Stimulated activated CD4-positive, alpha-beta T cell treated with anti-CD3 and anti-CD28 coated beads, Interleukin-15, amount 100 ng/mL, for 1 hour (primary cell): ENCODE measurements at regions not wholly inside any gene's neighbourhood (a gene's known extent, or its start where the extent isn't known, plus 50 kb on each side); places are given as distances from the start of the nearest gene placed in this dataset.
"Not testable (repeated sequence)": the region's sequence is repeated elsewhere in the genome, so short reads cannot be mapped to it uniquely, and the experiment has no call there.

ENCODE experiments used
- DNase-seq, 2 donors: peaks; one replicate each; pipeline ENCODE4 v3.0.0-alpha.2; 2020; ENCODE audit warnings: low read depth in 1 of 2, low spot score in 1 of 2

DNA sequence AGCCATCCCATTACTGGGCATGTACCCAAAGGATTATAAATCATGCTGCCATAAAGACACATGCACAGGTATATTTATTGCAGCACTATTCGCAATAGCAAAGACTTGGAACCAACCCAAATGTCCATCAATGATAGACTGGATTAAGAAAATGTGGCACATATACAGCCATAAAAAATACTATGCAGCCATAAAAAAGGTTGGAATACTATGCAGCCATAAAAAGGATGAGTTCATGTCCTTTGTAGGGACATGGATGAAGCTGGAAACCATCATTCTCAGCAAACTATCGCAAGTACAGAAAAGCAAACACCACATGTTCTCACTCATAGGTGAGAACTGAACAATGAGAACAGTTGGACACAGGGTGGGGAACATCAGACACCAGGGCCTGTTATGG, 151.5 kb downstream of the PLK2 start:
- DNase-seq: not testable (repeated sequence)

DNA sequence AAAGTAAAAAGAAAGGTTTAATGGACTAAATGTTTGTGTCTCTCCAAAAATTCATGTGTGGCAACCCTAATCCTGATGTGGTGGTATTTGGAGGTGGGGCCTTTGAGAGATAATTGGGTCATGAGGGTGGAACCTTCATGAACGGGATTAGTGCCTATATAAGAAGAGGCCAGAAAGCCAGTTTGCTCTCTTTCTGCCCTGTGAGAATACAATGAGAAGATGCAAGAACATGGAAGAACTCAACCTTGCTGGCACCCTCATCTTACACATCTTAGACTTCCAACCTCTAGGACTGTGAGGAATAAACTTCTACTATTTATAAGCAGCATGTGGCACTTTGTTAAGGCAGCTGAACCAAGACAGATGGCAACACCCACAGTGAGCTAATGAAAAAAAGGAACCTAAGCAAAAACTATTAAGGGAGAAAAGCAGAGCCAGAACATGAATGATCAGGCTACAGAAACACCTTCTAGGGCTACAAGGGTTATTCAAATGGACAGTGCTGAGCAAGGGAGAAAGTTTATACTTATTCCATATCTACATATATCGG, 159.5 kb downstream of the PLK2 start:
- no peak for DNase-seq

DNA sequence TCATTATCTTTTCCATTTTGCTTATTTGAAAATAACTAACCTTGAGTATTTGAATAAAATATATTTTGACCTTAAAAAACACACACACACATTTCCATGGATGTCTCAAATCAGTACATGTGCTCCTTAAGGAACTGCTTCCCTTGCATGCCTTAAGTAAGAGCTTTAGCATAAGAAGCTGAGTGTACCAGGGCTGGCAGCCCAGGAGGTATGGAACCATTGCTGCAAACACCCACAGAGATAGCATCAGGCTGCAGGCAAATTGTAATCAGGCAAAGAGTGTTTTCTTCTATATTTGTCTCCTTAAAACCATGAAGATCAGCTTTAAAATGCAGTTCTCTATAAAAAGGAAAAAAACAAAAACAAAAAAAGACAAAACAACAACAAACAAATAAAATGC, 160.6 kb downstream of the PLK2 start:
- no peak for DNase-seq

GRCh38 chr5:58294598-58295305, 165.1 kb downstream of the PLK2 start:
- DNase-seq: no peak

DNA sequence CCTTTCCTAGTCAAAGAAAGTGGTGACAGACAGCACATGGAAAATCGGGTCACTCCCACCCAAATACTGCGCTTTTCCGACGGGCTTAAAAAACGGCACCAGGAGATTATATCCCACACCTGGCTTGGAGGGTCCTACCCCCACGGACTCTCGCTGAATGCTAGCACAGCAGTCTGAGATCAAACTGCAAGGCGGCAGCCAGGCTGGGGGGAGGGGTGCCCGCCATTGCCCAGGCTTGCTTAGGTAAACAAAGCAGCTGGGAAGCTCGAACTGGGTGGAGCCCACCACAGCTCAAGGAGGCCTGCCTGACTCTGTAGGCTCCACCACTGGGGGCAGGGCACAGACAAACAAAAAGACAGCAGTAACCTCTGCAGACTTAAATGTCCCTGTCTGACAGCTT, 171.6 kb downstream of the PLK2 start:
- not testable (repeated sequence) for DNase-seq

DNA sequence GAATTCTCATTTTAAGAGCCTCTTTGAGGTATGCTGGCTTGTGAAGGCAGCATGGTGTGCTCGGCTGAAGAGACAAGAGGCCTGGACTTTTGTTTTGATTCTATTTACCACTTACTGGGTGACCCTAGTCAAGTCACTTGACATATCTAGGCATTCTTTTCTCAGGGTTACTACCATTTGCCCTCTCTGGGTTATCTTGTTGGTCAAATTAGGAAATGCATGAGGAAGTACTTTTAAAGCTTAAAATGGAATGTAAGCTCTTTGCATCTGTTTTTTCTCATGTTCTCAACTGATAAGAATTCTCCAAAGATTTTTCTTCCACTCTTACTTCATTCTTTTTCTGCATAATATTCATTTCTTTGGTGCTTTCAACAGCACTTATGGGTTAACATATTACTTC, 173.1 kb downstream of the PLK2 start:
- DNase-seq: no peak

DNA sequence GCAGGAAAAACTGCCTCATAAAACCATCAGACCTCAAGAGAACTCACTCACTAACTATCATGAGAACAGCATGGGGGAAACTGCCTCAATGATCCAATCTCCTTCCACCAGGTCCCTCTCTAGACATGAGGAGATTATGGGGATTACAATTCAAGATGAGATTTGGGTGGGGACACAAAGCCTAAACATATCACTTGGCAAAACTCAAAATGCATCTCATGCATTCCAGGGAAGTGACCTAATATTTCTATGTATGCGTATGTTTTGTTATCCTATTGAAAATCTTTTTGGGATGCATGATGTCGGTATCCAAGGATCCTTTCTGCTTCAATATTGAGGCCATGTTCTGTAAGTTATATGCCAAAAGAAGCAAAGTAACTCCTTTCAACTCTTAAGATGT, 174.0 kb downstream of the PLK2 start:
- DNase-seq: no peak

- no peak for DNase-seq
Measured at GRCh38 chr5:58284886-58285285, 175.0 kb downstream of the PLK2 start.

DNA sequence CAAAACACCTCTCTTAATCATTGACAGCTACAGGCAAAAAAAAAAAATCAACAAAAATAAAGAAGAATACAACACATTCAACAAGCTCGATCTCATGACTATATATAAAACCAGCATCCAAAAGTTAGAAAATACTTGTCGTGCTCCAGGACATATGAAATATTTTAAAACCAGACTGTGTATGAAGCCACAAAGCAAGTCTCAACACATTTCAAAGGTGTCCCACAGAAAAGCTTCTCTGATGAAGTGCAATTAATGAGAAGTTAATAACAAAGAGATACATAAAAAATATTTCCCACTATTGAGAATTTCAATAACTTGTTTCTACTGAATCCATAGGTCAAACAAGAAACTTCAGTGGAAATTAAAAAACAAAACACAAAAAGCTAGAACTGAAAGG, 178.7 kb downstream of the PLK2 start:
- DNase-seq: no peak

- DNase-seq: no peak
Measured at GRCh38 chr5:58279259-58279658, 180.6 kb downstream of the PLK2 start.

GRCh38 chr5:58276431-58276830, 183.5 kb downstream of the PLK2 start:
- no peak for DNase-seq

- no peak for DNase-seq
Measured at GRCh38 chr5:58275516-58275915, 184.4 kb downstream of the PLK2 start.

DNA sequence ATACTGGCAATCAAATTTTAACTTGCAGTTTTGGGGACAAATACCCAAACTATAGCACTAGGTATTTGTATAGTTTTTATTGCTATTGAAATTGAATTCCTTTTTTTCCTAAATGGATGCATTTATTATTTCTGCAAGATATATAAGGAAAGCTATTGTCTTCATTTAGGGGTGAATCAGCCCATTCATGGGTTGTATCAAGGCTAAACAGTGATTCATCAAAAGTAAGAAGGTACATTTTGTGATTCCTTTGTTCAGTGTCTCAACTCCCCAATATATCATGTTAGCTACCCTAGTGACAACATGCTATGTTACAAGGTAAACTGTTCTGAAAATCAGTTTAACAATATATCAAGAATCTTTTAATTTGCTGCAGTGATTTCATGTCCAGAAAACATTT, 185.7 kb downstream of the PLK2 start:
- DNase-seq: no peak

GRCh38 chr5:58273711-58274110, 186.2 kb downstream of the PLK2 start:
- DNase-seq: no peak

GRCh38 chr5:58268268-58268667, 191.6 kb downstream of the PLK2 start:
- no peak for DNase-seq

DNA sequence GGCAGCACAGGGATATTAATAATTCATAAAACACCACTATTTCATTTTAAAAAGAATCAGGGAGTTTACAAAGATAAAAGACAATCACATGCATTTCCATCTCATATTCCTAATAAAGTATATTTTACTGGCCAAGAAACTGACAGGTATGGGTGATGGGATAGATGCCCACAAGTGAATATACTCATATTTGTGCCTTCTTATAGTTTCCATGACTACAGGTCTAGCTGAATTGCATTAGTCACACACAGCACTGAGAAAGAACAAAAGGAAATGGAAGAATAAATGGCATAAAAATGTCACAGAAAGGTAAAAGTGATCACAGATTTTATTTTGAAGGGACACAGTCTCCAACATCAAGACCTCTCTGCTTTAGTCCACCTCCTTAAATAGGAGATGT, 193.5 kb downstream of the PLK2 start:
- no peak for DNase-seq

- no peak for DNase-seq
Measured at GRCh38 chr5:58265246-58265930, 194.5 kb downstream of the PLK2 start.

GRCh38 chr5:58264276-58264675, 195.6 kb downstream of the PLK2 start:
- no peak for DNase-seq

DNA sequence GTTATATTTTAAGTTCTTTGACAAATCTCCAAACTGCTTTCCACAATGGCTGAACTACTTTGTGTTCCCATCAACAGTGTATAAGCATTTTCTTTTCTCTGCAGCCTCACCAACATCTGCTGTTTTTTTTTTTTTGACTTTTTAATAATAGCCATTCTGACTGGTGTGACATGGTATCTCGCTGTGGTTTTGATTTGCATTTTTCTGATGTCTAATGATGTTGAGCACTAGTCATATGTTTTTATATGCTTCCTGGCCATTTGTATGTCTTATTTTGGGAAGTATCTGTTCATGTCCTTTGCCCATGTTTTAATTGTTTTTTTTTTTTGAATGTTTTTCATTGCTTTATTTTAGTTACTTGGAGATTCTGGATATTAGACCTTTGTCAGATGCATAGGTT, 196.6 kb downstream of the PLK2 start:
- no peak for DNase-seq

DNA sequence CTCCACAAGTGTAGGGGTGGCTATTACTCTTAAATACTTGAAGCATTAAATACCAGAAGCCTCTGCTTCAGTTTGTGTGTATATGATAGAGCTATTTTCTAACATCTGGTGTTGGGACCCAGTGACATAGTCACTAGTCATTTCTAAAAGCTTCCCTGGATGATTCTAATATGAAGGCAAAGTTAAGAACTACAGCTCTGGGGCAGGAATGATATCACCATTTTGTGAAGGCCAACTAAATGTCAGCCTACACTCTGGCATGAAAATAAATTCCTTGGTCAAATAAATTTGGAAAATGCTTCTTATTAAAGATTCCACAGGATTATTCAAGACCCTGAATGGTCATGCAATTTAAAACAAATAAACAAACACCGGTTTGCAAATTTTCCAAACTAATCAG, 197.7 kb downstream of the PLK2 start:
- no peak for DNase-seq

DNA sequence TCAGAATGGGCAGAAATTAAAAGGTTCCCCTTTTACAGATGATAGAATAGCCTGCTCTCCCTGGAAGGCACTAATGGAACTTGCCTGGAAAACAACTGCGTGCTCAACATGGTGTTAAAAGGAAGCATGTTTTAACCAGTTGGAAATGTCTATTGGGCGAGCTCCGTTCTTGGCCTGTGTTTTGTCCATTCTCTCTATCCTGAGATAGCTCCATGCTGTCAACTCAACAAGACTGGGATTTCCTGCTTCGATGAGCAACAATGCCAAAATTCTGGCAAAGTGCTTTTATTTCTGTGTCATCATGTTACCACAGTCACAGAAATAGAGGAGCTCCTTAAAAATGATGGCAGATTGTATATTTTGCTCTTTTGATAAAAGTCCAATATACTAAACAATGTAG, 198.3 kb downstream of the PLK2 start:
- no peak for DNase-seq

GRCh38 chr5:58260243-58260642, 199.6 kb downstream of the PLK2 start:
- no peak for DNase-seq

GRCh38 chr5:58259685-58260152, 200.2 kb downstream of the PLK2 start:
- DNase-seq: no peak
